Type B pancreatic cell (in vitro differentiated cells): ENCODE measurements at regions not wholly inside any gene's neighbourhood (a gene's known extent, or its start where the extent isn't known, plus 50 kb on each side); places are given as distances from the start of the nearest gene placed in this dataset.

Source experiments
- DNase-seq: peaks from one replicate; pipeline ENCODE4 v3.0.0; 2021; ENCODE audit warnings: mixed read lengths; ENCODE audit not compliant: unreplicated experiment; ENCODE audit errors: extremely low spot score
- H3K27ac Mint-ChIP-seq: 2 replicates; pipeline ENCODE4 v1.8.0; 2021; ENCODE audit warnings: mild to moderate bottlenecking, mixed read lengths
- H3K27me3 Mint-ChIP-seq: 2 replicates; pipeline ENCODE4 v1.8.0; 2021; ENCODE audit warnings: mixed read lengths
- H3K36me3 Mint-ChIP-seq: 2 replicates; pipeline ENCODE4 v1.8.0; 2021; ENCODE audit warnings: mixed read lengths
- H3K4me1 Mint-ChIP-seq: one replicate; pipeline ENCODE4 v1.8.0; 2021; ENCODE audit warnings: mixed read lengths; ENCODE audit not compliant: unreplicated experiment
- H3K4me3 Mint-ChIP-seq: 2 replicates; pipeline ENCODE4 v1.8.0; 2021; ENCODE audit warnings: mild to moderate bottlenecking, mixed read lengths
- H3K9me3 Mint-ChIP-seq: 2 replicates; pipeline ENCODE4 v1.8.0; 2021; ENCODE audit warnings: mixed read lengths
- TF ChIP-seq, protein P1 (sequence below): fragments of 200-600 bp; sonication (generic); conservative IDR thresholded peaks from 2 replicates; pipeline ENCODE4 v1.5.0; 2021; ENCODE audit warnings: antibody characterized with exemption, mild to moderate bottlenecking

DNA sequence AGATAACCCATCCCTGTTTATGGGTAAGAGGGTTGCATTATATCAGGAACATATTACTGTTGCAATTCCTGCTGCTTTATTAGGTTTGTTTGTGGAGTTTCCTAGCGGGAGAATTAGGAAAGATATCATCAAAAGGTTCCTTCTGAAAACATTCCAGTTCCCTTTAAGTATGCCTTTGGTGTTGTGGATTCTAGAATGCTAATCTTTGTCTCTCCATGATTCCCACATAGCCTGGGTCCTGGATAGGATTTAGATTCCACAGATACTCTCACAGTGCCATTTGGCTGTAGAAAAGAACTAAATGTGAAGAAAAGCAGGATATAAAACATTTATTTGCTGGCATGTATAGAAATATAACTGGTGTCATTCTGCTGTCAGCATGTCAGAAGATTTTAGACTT lies 338.7 kb downstream of the PCDH18 start:
- H3K4me3 Mint-ChIP-seq: no peak overlapping the region
- peaks cover 6% of the 10 kb centered on the region for H3K9me3 Mint-ChIP-seq
- H3K4me1 Mint-ChIP-seq: no peaks in the 10 kb centered on the region
- TF ChIP-seq, protein P1, sequence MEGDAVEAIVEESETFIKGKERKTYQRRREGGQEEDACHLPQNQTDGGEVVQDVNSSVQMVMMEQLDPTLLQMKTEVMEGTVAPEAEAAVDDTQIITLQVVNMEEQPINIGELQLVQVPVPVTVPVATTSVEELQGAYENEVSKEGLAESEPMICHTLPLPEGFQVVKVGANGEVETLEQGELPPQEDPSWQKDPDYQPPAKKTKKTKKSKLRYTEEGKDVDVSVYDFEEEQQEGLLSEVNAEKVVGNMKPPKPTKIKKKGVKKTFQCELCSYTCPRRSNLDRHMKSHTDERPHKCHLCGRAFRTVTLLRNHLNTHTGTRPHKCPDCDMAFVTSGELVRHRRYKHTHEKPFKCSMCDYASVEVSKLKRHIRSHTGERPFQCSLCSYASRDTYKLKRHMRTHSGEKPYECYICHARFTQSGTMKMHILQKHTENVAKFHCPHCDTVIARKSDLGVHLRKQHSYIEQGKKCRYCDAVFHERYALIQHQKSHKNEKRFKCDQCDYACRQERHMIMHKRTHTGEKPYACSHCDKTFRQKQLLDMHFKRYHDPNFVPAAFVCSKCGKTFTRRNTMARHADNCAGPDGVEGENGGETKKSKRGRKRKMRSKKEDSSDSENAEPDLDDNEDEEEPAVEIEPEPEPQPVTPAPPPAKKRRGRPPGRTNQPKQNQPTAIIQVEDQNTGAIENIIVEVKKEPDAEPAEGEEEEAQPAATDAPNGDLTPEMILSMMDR: no peak
- H3K36me3 Mint-ChIP-seq: peaks cover 4% of the 10 kb centered on the region
- no peak overlapping the region for H3K27ac Mint-ChIP-seq
- no peak for DNase-seq
- H3K27me3 Mint-ChIP-seq: no peaks in the 10 kb centered on the region

DNA sequence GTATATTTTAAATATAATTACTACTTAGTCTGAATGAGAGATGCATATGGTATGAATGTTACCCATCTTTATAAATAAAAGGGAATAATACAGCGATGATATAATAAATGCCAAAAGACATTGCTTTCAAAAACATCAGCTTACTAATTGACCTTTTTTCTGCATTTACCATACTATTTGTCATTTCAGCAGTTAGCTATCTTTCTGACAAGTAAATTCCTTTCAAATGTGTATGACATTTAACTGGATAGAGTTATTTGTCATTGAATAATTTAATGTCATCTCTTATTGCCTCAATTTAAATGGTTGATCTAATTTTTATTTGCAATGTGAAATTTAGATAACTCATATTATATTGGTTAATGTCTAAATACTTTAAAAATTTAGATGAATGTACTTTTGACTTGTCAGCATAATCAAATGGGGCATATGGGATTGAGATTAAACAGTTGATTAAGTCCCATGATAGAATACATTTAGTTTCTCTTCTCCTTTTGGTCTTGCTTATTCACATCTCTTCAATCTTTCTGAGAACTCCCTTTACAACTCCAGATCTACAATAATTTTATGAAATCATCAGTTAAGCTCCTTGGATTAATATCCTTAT lies 350.9 kb downstream of the PCDH18 start:
- TF ChIP-seq, protein P1: no peak
- DNase-seq: no peak
- no peaks in the 10 kb centered on the region for H3K36me3 Mint-ChIP-seq
- H3K27me3 Mint-ChIP-seq: no peaks in the 10 kb centered on the region
- H3K4me1 Mint-ChIP-seq: no peaks in the 10 kb centered on the region
- H3K4me3 Mint-ChIP-seq: no peak overlapping the region
- H3K27ac Mint-ChIP-seq: no peak overlapping the region
- no peaks in the 10 kb centered on the region for H3K9me3 Mint-ChIP-seq

DNA sequence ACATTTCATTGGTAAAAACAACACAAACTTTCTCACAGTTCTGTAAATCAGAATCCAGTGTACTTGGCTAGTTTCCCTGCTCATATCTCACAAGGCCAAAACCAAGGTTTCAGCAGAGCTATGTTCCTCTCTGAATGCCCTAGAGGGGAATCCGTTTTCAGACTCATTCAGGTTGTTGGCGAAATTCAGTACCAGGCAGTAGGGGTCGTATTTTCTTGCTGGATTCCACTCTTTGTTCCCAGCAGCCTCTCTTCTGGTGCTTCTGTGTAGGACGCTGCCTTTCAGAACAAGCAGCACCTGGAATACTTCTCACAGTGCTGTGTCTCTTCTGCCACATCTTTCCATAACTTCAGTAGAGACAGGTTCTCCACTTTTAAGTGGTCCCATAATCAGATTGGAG lies 351.9 kb downstream of the PCDH18 start:
- H3K4me3 Mint-ChIP-seq: no peak overlapping the region
- no peaks in the 10 kb centered on the region for H3K4me1 Mint-ChIP-seq
- DNase-seq: no peak
- H3K9me3 Mint-ChIP-seq: no peaks in the 10 kb centered on the region
- H3K36me3 Mint-ChIP-seq: no peaks in the 10 kb centered on the region
- TF ChIP-seq, protein P1: no peak
- H3K27me3 Mint-ChIP-seq: no peaks in the 10 kb centered on the region
- H3K27ac Mint-ChIP-seq: no peak overlapping the region

DNA sequence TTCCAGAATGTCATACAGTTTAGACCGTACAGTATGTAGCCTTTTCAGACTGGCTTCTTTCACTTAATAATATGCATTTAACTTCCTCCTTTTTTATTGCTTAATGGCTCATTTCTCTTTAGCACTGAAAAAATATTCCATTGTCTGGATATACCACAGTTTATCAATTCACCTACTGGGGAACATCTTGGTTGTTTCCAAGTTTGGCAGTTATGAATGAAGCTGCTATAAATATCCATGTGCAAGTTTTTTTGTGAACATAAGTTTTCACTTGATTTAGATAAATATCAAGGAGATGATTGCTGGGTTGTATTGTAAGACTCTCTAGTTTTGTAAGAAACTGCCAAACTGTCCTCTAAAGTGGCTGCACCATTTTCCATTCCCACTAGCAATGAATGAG lies 375.5 kb downstream of the PCDH18 start:
- H3K9me3 Mint-ChIP-seq: no peaks in the 10 kb centered on the region
- no peaks in the 10 kb centered on the region for H3K36me3 Mint-ChIP-seq
- no peaks in the 10 kb centered on the region for H3K27me3 Mint-ChIP-seq
- H3K4me1 Mint-ChIP-seq: peaks cover 4% of the 10 kb centered on the region
- no peak overlapping the region for H3K4me3 Mint-ChIP-seq
- no peak for DNase-seq
- TF ChIP-seq, protein P1: no peak
- no peak overlapping the region for H3K27ac Mint-ChIP-seq

DNA sequence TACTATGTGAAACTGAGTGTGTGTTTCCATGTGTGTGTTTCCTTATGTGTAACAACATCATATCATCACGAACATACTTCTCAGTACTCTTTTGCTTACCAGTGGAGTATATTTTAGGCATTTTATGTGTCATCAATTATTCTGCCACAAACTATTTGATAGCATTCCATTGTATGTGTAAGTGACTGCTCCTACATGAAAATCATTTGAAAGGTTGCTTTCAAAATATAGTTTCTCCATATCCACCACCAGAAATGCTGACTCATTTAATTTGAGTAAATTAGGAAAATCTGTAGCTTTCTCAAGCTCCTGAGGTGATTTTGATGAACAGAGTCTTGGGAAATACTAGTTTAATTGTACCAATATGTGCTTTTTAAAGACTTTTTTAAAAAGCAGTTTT lies 376.2 kb downstream of the PCDH18 start:
- no peaks in the 10 kb centered on the region for H3K36me3 Mint-ChIP-seq
- DNase-seq: no peak
- H3K9me3 Mint-ChIP-seq: no peaks in the 10 kb centered on the region
- TF ChIP-seq, protein P1: no peak
- H3K27ac Mint-ChIP-seq: no peak overlapping the region
- no peaks in the 10 kb centered on the region for H3K27me3 Mint-ChIP-seq
- no peak overlapping the region for H3K4me3 Mint-ChIP-seq
- H3K4me1 Mint-ChIP-seq: peaks cover 4% of the 10 kb centered on the region

DNA sequence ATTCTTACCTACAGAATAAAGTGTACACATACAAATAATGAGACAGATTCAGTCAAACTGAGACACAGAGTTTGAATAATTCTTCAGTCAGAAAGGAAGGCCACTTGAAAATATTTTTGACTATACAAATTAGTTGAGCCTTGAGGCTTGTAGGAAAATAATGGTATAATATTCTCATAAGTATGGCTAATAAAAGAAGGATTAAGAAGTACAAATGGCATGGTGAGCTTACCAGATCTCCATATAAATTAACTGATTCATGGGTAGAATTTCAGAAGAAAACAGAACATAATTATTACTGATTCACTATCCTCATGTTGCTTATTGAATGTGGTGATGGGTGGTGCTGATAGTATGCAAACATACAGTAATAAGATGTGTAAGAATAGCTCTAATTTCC lies 401.1 kb downstream of the PCDH18 start:
- H3K27me3 Mint-ChIP-seq: no peaks in the 10 kb centered on the region
- no peak overlapping the region for H3K27ac Mint-ChIP-seq
- no peak for DNase-seq
- no peaks in the 10 kb centered on the region for H3K9me3 Mint-ChIP-seq
- H3K4me1 Mint-ChIP-seq: peaks cover 5% of the 10 kb centered on the region
- no peaks in the 10 kb centered on the region for H3K36me3 Mint-ChIP-seq
- TF ChIP-seq, protein P1: no peak
- H3K4me3 Mint-ChIP-seq: no peak overlapping the region
